ENCODE measurements at regions not wholly inside any gene's neighbourhood (a gene's known extent, or its start where the extent isn't known, plus 50 kb on each side); places are given as distances from the start of the nearest gene placed in this dataset.

- TF ChIP-seq CTCF (IDR thresholded peaks at IDR 0.05) (no peak), POLR2A (IDR thresholded peaks at IDR 0.05; ENCODE audit: low read length) (no peak), HDAC2 (IDR thresholded peaks at IDR 0.05) (no peak), JUNB (IDR thresholded peaks at IDR 0.05) (no peak)
Observed at GRCh38 chr20:57760698-57761412, 51.0 kb upstream of the PMEPA1 start.

Measured in A549 (cell line).